GM21576 (cell line): ENCODE measurements at regions not wholly inside any gene's neighbourhood (a gene's known extent, or its start where the extent isn't known, plus 50 kb on each side); places are given as distances from the start of the nearest gene placed in this dataset.

Source experiments
- ATAC-seq: cut with Tn5 transposase; IDR thresholded peaks from one replicate; pipeline ENCODE4 v1.9.1; 2021; ENCODE audit warnings: mild to moderate bottlenecking, moderate library complexity; ENCODE audit not compliant: unreplicated experiment

GRCh38 chr22:47996446-47996857 lies 1234.0 kb downstream of the TBC1D22A start:
- no peak for ATAC-seq

GRCh38 chr22:47995718-47996117 lies 1233.3 kb downstream of the TBC1D22A start:
- no peak for ATAC-seq

- ATAC-seq = no peak
These were observed 1232.8 kb downstream of the TBC1D22A start for GRCh38 chr22:47995264-47995627.

- ATAC-seq = no peak
These were observed 1232.3 kb downstream of the TBC1D22A start for GRCh38 chr22:47994601-47995263.

- no peak for ATAC-seq
These were observed 1231.6 kb downstream of the TBC1D22A start for GRCh38 chr22:47994045-47994444.

GRCh38 chr22:47990481-47990880 lies 1228.0 kb downstream of the TBC1D22A start:
- no peak for ATAC-seq

GRCh38 chr22:47987885-47988515 lies 1225.5 kb downstream of the TBC1D22A start:
- no peak for ATAC-seq

GRCh38 chr22:47976219-47976618 lies 1213.8 kb downstream of the TBC1D22A start:
- no peak for ATAC-seq

- ATAC-seq = no peak
These were observed 1205.4 kb downstream of the TBC1D22A start for GRCh38 chr22:47967831-47968230.

GRCh38 chr22:47966316-47966715 lies 1203.9 kb downstream of the TBC1D22A start:
- ATAC-seq = no peak

GRCh38 chr22:47965896-47966295 lies 1203.4 kb downstream of the TBC1D22A start:
- no peak for ATAC-seq

- no peak for ATAC-seq
These were observed 1202.6 kb downstream of the TBC1D22A start for GRCh38 chr22:47965066-47965465.

GRCh38 chr22:47963660-47964059 lies 1201.2 kb downstream of the TBC1D22A start:
- no peak for ATAC-seq

- ATAC-seq = no peak
These were observed 1195.2 kb downstream of the TBC1D22A start for GRCh38 chr22:47957649-47958048.

- no peak for ATAC-seq
These were observed 1191.7 kb downstream of the TBC1D22A start for GRCh38 chr22:47954107-47954506.

- ATAC-seq = no peak
These were observed 1182.5 kb downstream of the TBC1D22A start for GRCh38 chr22:47944941-47945340.

GRCh38 chr22:47943729-47944700 lies 1181.6 kb downstream of the TBC1D22A start:
- ATAC-seq = no peak

GRCh38 chr22:47940211-47940610 lies 1177.8 kb downstream of the TBC1D22A start:
- ATAC-seq = no peak

GRCh38 chr22:47933891-47934290 lies 1171.4 kb downstream of the TBC1D22A start:
- ATAC-seq = no peak

GRCh38 chr22:47933226-47933625 lies 1170.8 kb downstream of the TBC1D22A start:
- ATAC-seq = no peak

- ATAC-seq = no peak
These were observed 1167.3 kb downstream of the TBC1D22A start for GRCh38 chr22:47929646-47930185.
